HCT116 (cell line): ENCODE measurements at regions not wholly inside any gene's neighbourhood (a gene's known extent, or its start where the extent isn't known, plus 50 kb on each side); places are given as distances from the start of the nearest gene placed in this dataset.

Source experiments
- ATAC-seq: fragments of 200-7000 bp; cut with Tn5 transposase; 2 replicates; pipeline ENCODE4 v1.9.1; 2020; ENCODE audit warnings: mild to moderate bottlenecking, moderate library complexity
- BruUV-seq: library from RNA; stranded (reverse); fragments of 400-500 nt; replicated peaks from 2 replicates; lab custom pipeline; 2021; lab: Mats Ljungman, UMichigan
- CTCF ChIA-PET: fragments of 300-600 bp; sonication (Branson Sonifier 250); formaldehyde crosslinking; loops from one replicate; lab custom pipeline; 2021; ENCODE audit warnings: antibody characterized with exemption; lab: Charles Lee
- POLR2A ChIA-PET: fragments of 300-600, 350-600 bp; sonication (Branson Sonifier 250); formaldehyde crosslinking; loops from one replicate; lab custom pipeline; 2021; ENCODE audit warnings: antibody characterized with exemption; lab: Charles Lee
- RAD21 ChIA-PET, 2 experiments: fragments of 300-600 bp; sonication (Branson Sonifier 250); formaldehyde crosslinking; loops; one replicate each; lab custom pipeline; 2023; ENCODE audit warnings: low total read pairs in 2 of 2; ENCODE audit not compliant: uncharacterized antibody in 2 of 2, unreplicated experiment in 2 of 2, low non-redundant PET in 1 of 2; lab: Charles Lee
- DNase-seq: peaks from one replicate; pipeline ENCODE4 v3.0.0-alpha.2; 2010; ENCODE audit warnings: low read depth, low spot score
- H2AFZ ChIP-seq: fragments of 200-600 bp; shearing (Covaris generic), sonication (generic); 2 replicates; pipeline ENCODE4 v1.6.1; 2017; ENCODE audit warnings: low read depth, mixed run types, mixed read lengths, antibody characterized with exemption, low read length; ENCODE audit not compliant: poor library complexity, severe bottlenecking
- H3K27ac ChIP-seq: 2 replicates; pipeline ENCODE4 v1.5.1; 2012; ENCODE audit warnings: low read depth, low read length
- H3K27me3 ChIP-seq: fragments of 200-600 bp; sonication (generic); 2 replicates; pipeline ENCODE4 v1.6.1; 2016; ENCODE audit warnings: mixed run types, low read length, mixed read lengths; ENCODE audit not compliant: insufficient read depth
- H3K36me3 ChIP-seq, 2 experiments: fragments of 200-500 bp in 1 of 2; fragments of 200-600 bp in 1 of 2; sonication (Bioruptor generic) in 1 of 2; sonication (generic) in 1 of 2; 2 replicates each; pipeline versions ENCODE4 v1.5.1 to v1.6.1; 2014 to 2016; ENCODE audit warnings: low read length in 2 of 2, inconsistent platforms in 1 of 2, mixed read lengths in 1 of 2, mixed run types in 1 of 2; ENCODE audit not compliant: insufficient read depth in 2 of 2, control insufficient read depth in 1 of 2
- H3K4me1 ChIP-seq, 2 experiments: fragments of 200-600 bp in 1 of 2; sonication (generic) in 1 of 2; 2 replicates each; pipeline versions ENCODE4 v1.5.1 to v1.6.1; 2012 to 2017; ENCODE audit warnings: low read length in 2 of 2, inconsistent platforms in 1 of 2, mild to moderate bottlenecking in 1 of 2, mixed read lengths in 1 of 2, mixed run types in 1 of 2, moderate library complexity in 1 of 2; ENCODE audit not compliant: insufficient read depth in 2 of 2, control insufficient read depth in 1 of 2
- H3K4me2 ChIP-seq: fragments of 200-600 bp; sonication (generic); 2 replicates; pipeline ENCODE4 v1.6.1; 2017; ENCODE audit warnings: mixed run types, low read length, mixed read lengths
- H3K4me3 ChIP-seq, 2 experiments: fragments of 200-600 bp in 1 of 2; sonication (generic) in 1 of 2; replicated peaks in 1 of 2; 2 replicates each; pipeline ENCODE4 v1.5.1; 2011 to 2016; ENCODE audit warnings: low read length in 2 of 2, control low read depth in 1 of 2, low read depth in 1 of 2, mild to moderate bottlenecking in 1 of 2, mixed read lengths in 1 of 2, mixed run types in 1 of 2
- H3K79me2 ChIP-seq: fragments of 200-600 bp; sonication (generic); 2 replicates; pipeline ENCODE4 v1.6.1; 2017; ENCODE audit warnings: mild to moderate bottlenecking, mixed run types, low read length, moderate library complexity, mixed read lengths; ENCODE audit not compliant: insufficient read depth
- H3K9ac ChIP-seq: fragments of 200-600 bp; sonication (generic); 2 replicates; pipeline ENCODE4 v1.6.1; 2016; ENCODE audit warnings: low read length, mixed read lengths
- H3K9me2 ChIP-seq: fragments of 200-600 bp; sonication (generic), shearing (Covaris generic); 2 replicates; pipeline ENCODE4 v1.6.1; 2017; ENCODE audit warnings: mixed run types, mild to moderate bottlenecking, moderate library complexity; ENCODE audit not compliant: insufficient read depth
- H3K9me3 ChIP-seq, 2 experiments: fragments of 200-500 bp in 1 of 2; fragments of 200-600 bp in 1 of 2; sonication (Bioruptor generic) in 1 of 2; sonication (generic) in 1 of 2; 2 replicates each; pipeline ENCODE4 v1.6.1; 2014 to 2017; ENCODE audit warnings: low read length in 2 of 2, mixed read lengths in 2 of 2, inconsistent platforms in 1 of 2, low read depth in 1 of 2, mild to moderate bottlenecking in 1 of 2, mixed run types in 1 of 2, moderate library complexity in 1 of 2; ENCODE audit not compliant: control insufficient read depth in 1 of 2, insufficient read depth in 1 of 2
- H4K20me1 ChIP-seq: fragments of 200-600 bp; sonication (generic), shearing (Covaris generic); 2 replicates; pipeline ENCODE4 v1.6.1; 2017; ENCODE audit warnings: mixed run types, mild to moderate bottlenecking, moderate library complexity; ENCODE audit not compliant: insufficient read depth
- EGR1 ChIP-seq: IDR thresholded peaks from 2 replicates; pipeline ENCODE4 v1.6.1; 2012; ENCODE audit warnings: low read depth
- ELF1 ChIP-seq: IDR thresholded peaks from 2 replicates; pipeline ENCODE4 v1.6.1; 2012; ENCODE audit warnings: low read depth, borderline replicate concordance
- EZH2 ChIP-seq: fragments of 200-600 bp; sonication (generic); IDR thresholded peaks from 2 replicates; pipeline ENCODE4 v1.6.1; 2017; ENCODE audit warnings: antibody characterized with exemption, mixed run types
- EZH2phosphoT487 ChIP-seq: fragments of 200-600 bp; IDR thresholded peaks from 2 replicates; pipeline ENCODE4 v1.6.1; 2018; ENCODE audit warnings: antibody characterized with exemption, borderline replicate concordance
- FOSL1 ChIP-seq: IDR thresholded peaks from 2 replicates; pipeline ENCODE4 v1.6.1; 2012; ENCODE audit warnings: low read depth
- JUND ChIP-seq: IDR thresholded peaks from 2 replicates; pipeline ENCODE4 v1.6.1; 2012
- POLR2AphosphoS5 ChIP-seq: IDR thresholded peaks from 2 replicates; pipeline ENCODE4 v1.6.1; 2011; ENCODE audit warnings: mild to moderate bottlenecking, low read depth, low read length, moderate library complexity
- SIN3A ChIP-seq: IDR thresholded peaks from 2 replicates; pipeline ENCODE4 v1.6.1; 2012; ENCODE audit warnings: low read depth
- SP1 ChIP-seq: IDR thresholded peaks from 2 replicates; pipeline ENCODE4 v1.6.1; 2012; ENCODE audit warnings: low read depth
- SRF ChIP-seq: IDR thresholded peaks from 2 replicates; pipeline ENCODE4 v1.6.1; 2012; ENCODE audit warnings: low read depth
- ZNF274 ChIP-seq: fragments of 200-500 bp; sonication (Bioruptor generic); IDR thresholded peaks from 2 replicates; pipeline ENCODE4 v1.6.1; 2014; ENCODE audit warnings: mild to moderate bottlenecking, low read depth, low read length, inconsistent platforms
- intact Hi-C: fragments of 100-400 bp; cut with micrococcal nuclease; formaldehyde crosslinking; loops from 2 replicates; pipeline ENCODE4 v1.10.0; 2022
- TF ChIP-seq, protein P1 (sequence below): IDR thresholded peaks from 2 replicates; pipeline ENCODE4 v1.6.1; 2012
- TF ChIP-seq, protein P2 (sequence below), 3 experiments: fragments of 200-600 bp in 1 of 3; sonication (generic) in 1 of 3; IDR thresholded peaks in 2 of 3; conservative IDR thresholded peaks in 1 of 3; 2 replicates each; pipeline ENCODE4 v1.5.1; 2012 to 2017; ENCODE audit warnings: low read depth in 2 of 3, low read length in 2 of 3, antibody characterized with exemption in 1 of 3, borderline replicate concordance in 1 of 3, control low read depth in 1 of 3, mild to moderate bottlenecking in 1 of 3, mixed read lengths in 1 of 3, mixed run types in 1 of 3, moderate library complexity in 1 of 3; ENCODE audit not compliant: insufficient read depth in 1 of 3
- TF ChIP-seq, protein P3 (sequence below): IDR thresholded peaks from 2 replicates; pipeline ENCODE4 v1.6.1; 2012

DNA sequence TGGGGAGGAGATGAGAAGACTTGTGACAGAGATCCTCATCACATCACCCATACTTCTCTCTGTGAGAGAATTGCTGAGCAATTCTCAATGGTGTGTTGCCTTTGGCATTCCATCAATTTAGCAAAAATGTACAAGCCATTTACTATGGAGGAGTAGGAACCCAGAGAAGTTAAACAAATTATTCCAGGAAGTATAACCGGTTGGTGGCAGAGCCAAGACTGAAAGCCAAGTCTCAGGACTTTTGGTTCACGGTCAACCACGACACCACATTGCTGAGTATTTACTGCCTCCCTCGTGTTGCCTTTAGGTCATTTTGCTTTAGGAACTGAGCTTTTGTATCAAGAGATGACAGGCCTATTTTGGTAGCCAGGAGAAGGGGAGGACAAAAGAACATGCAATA, 88.0 kb upstream of the ELMO1 start:
- no peaks in the 10 kb centered on the region for H3K27me3 ChIP-seq
- H3K36me3 ChIP-seq = no peaks in the 10 kb centered on the region
- no peaks in the 10 kb centered on the region for H3K9me3 ChIP-seq
- BruUV-seq = no TSS peak
- no peaks in the 10 kb centered on the region for H3K9me2 ChIP-seq
- no peaks in the 10 kb centered on the region for H3K4me1 ChIP-seq
- no peaks in the 10 kb centered on the region for H4K20me1 ChIP-seq
- ChIA-PET POLR2A (no interaction called here), CTCF (no interaction called here), RAD21 (no interaction called here)
- no peaks in the 10 kb centered on the region for H3K79me2 ChIP-seq
- no peak overlapping the region for H2AFZ ChIP-seq
- DNase-seq (no peak), ATAC-seq (no peak)
- no peak overlapping the region for H3K4me3 ChIP-seq
- H3K9ac ChIP-seq = no peak overlapping the region
- TF ChIP-seq EGR1 = no peak
- TF ChIP-seq, protein P1, sequence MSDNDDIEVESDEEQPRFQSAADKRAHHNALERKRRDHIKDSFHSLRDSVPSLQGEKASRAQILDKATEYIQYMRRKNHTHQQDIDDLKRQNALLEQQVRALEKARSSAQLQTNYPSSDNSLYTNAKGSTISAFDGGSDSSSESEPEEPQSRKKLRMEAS = no peak
- no peak for TF ChIP-seq SRF
- TF ChIP-seq ZNF274 = no peak
- TF ChIP-seq POLR2AphosphoS5 = no peak
- no peak for TF ChIP-seq ELF1
- TF ChIP-seq SP1 = no peak
- intact Hi-C loops = no loop called here
- H3K27ac ChIP-seq = no peak overlapping the region
- H3K4me2 ChIP-seq = no peak overlapping the region

DNA sequence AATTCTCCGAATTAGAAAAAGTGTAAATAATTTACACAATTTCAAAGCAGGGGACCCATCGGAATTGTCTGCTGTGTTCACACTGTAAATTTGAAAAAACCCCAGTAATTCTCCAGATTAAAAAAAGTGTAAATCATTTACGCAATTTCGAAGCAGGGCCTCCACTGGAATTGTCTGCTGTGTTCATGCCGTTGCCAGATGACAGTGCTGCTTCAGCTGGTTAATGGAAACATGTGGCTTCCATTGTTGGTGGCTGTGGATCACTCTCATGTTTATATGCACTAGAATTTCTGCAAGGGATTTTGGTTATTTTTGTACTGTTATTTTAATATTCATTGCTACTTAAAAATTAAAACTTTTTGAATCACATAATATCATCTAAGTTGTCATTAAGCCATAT, 88.8 kb upstream of the ELMO1 start:
- H3K27me3 ChIP-seq = no peaks in the 10 kb centered on the region
- no peak for ATAC-seq
- H3K9me3 ChIP-seq = no peaks in the 10 kb centered on the region
- H3K4me2 ChIP-seq = no peak overlapping the region
- ChIA-PET RAD21 (no interaction called here), POLR2A (no interaction called here), CTCF (no interaction called here)
- no peak overlapping the region for H2AFZ ChIP-seq
- no peaks in the 10 kb centered on the region for H4K20me1 ChIP-seq
- no peak overlapping the region for H3K9ac ChIP-seq
- DNase-seq = no peak
- no TSS peak for BruUV-seq
- H3K9me2 ChIP-seq = no peaks in the 10 kb centered on the region
- no peaks in the 10 kb centered on the region for H3K79me2 ChIP-seq
- TF ChIP-seq, protein P2, sequence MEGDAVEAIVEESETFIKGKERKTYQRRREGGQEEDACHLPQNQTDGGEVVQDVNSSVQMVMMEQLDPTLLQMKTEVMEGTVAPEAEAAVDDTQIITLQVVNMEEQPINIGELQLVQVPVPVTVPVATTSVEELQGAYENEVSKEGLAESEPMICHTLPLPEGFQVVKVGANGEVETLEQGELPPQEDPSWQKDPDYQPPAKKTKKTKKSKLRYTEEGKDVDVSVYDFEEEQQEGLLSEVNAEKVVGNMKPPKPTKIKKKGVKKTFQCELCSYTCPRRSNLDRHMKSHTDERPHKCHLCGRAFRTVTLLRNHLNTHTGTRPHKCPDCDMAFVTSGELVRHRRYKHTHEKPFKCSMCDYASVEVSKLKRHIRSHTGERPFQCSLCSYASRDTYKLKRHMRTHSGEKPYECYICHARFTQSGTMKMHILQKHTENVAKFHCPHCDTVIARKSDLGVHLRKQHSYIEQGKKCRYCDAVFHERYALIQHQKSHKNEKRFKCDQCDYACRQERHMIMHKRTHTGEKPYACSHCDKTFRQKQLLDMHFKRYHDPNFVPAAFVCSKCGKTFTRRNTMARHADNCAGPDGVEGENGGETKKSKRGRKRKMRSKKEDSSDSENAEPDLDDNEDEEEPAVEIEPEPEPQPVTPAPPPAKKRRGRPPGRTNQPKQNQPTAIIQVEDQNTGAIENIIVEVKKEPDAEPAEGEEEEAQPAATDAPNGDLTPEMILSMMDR (IDR thresholded peaks at IDR 0.05 in 2 of 3, conservative IDR thresholded peaks at IDR 0.05 in 1 of 3; ENCODE audit: borderline replicate concordance in 1 of 3, insufficient read depth in 1 of 3, low read depth in 2 of 3, low read length in 2 of 3) = no peak
- no peak for TF ChIP-seq SRF
- TF ChIP-seq SIN3A = no peak
- no peak for TF ChIP-seq EZH2
- TF ChIP-seq, protein P3, sequence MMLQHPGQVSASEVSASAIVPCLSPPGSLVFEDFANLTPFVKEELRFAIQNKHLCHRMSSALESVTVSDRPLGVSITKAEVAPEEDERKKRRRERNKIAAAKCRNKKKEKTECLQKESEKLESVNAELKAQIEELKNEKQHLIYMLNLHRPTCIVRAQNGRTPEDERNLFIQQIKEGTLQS = no peak
- TF ChIP-seq JUND = no peak
- TF ChIP-seq FOSL1 = no peak
- TF ChIP-seq EZH2phosphoT487 = no peak
- intact Hi-C loops = no loop called here
- H3K4me3 ChIP-seq = no peak overlapping the region
- H3K27ac ChIP-seq = no peak overlapping the region
- no peaks in the 10 kb centered on the region for H3K4me1 ChIP-seq
- no peaks in the 10 kb centered on the region for H3K36me3 ChIP-seq
